Testis (tissue), 2 donors: ENCODE measurements at regions not wholly inside any gene's neighbourhood (a gene's known extent, or its start where the extent isn't known, plus 50 kb on each side); places are given as distances from the start of the nearest gene placed in this dataset.

Experiments used
- DNase-seq: peaks from one replicate; pipeline ENCODE4 v3.0.0-alpha.2; 2019
- H3K27ac ChIP-seq, 2 donors: fragments of 200-600 bp; sonication (generic); one replicate each; pipeline ENCODE4 v1.5.1; 2019
- H3K27me3 ChIP-seq: fragments of 200-600 bp; sonication (generic); one replicate; pipeline ENCODE4 v1.5.1; 2019
- H3K36me3 ChIP-seq: fragments of 200-600 bp; sonication (generic); one replicate; pipeline ENCODE4 v1.5.1; 2017; ENCODE audit warnings: low read depth; ENCODE audit errors: missing control alignments
- H3K4me1 ChIP-seq: fragments of 200-600 bp; sonication (generic); one replicate; pipeline ENCODE4 v1.5.1; 2019
- H3K4me3 ChIP-seq, 2 donors: fragments of 200-600 bp; sonication (generic); one replicate each; pipeline ENCODE4 v1.5.1; 2017 to 2019
- H3K9me3 ChIP-seq: fragments of 200-600 bp; sonication (generic); one replicate; pipeline ENCODE4 v1.5.1; 2017
- POLR2A ChIP-seq: fragments of 450-650 bp; IDR thresholded peaks from one replicate; pipeline ENCODE4 v1.6.1; 2017; ENCODE audit warnings: antibody characterized with exemption, mild to moderate bottlenecking, moderate library complexity
- WGBS, 2 donors: methylation state at CpG; one replicate each; pipeline ENCODE4 v1.1.5; 2018; 5-methylcytosine and 5-hydroxymethylcytosine counted together
- intact Hi-C: fragments of 100-400 bp; cut with DNase I; formaldehyde crosslinking; loops from one replicate; pipeline ENCODE4 v1.15.1; 2023; ENCODE audit warnings: low total_unique reads
- TF ChIP-seq, protein P1 (sequence below), 3 experiments: fragments of 450-650 bp in 2 of 3; fragments of 200-600 bp in 1 of 3; sonication (generic) in 1 of 3; IDR thresholded peaks; one replicate each; pipeline ENCODE4 v1.5.1; 2016 to 2019; ENCODE audit warnings: antibody characterized with exemption in 3 of 3, mild to moderate bottlenecking in 2 of 3, moderate library complexity in 1 of 3

DNA sequence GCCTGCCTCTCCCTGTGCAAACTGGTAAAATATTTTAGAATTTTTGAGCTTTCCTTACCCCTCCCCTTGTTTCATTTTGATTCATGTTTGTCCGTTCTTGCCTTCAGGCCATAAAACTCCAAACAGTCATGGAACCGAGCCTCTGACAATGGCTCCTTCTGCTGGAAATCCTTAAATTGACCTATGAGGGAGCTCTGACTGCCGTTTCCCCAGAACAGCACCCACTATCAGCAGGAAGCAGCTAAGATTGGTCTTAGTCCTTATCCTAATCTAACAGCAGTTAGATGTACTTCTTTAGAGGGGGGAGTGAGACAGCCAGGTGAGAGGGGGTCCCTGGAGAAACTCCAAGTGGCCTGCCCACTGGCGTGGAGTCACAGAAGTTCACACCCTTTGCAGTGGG is 106.7 kb downstream of the FAM174A start:
- no peak overlapping the region for H3K4me3 ChIP-seq
- intact Hi-C loops = no loop called here
- 64 to 73% methylated on average over 4 of the region's 4 CpGs for WGBS, 2 donors

DNA sequence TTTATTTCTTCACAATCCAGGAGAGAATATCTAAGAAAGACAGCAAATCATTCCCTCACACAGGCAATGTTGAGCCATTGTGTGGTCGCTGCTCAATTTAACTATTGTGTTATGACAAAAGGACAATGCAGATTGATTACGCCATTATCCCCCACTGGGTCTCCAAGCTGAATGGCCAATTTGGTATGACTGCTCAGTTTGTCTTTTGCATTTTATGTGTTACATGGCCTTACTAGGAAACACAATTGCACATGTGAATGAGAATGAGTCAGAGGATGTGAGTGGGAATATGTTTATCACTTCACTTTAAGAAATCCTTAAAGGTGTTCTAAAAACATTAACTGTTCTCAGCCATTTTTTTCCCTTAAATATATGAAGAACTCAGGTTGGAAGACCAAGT is 108.3 kb downstream of the FAM174A start:
- no peak overlapping the region for H3K4me3 ChIP-seq
- no peaks in the 10 kb centered on the region for H3K27me3 ChIP-seq
- intact Hi-C loops = no loop called here
- 89 to 93% methylated on average over 2 of the region's 2 CpGs for WGBS, 2 donors
- H3K9me3 ChIP-seq = no peaks in the 10 kb centered on the region
- DNase-seq = no peak
- no peaks in the 10 kb centered on the region for H3K36me3 ChIP-seq
- TF ChIP-seq, protein P1, sequence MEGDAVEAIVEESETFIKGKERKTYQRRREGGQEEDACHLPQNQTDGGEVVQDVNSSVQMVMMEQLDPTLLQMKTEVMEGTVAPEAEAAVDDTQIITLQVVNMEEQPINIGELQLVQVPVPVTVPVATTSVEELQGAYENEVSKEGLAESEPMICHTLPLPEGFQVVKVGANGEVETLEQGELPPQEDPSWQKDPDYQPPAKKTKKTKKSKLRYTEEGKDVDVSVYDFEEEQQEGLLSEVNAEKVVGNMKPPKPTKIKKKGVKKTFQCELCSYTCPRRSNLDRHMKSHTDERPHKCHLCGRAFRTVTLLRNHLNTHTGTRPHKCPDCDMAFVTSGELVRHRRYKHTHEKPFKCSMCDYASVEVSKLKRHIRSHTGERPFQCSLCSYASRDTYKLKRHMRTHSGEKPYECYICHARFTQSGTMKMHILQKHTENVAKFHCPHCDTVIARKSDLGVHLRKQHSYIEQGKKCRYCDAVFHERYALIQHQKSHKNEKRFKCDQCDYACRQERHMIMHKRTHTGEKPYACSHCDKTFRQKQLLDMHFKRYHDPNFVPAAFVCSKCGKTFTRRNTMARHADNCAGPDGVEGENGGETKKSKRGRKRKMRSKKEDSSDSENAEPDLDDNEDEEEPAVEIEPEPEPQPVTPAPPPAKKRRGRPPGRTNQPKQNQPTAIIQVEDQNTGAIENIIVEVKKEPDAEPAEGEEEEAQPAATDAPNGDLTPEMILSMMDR (IDR thresholded peaks at IDR 0.05) = no peak
- TF ChIP-seq POLR2A = no peak
- H3K4me1 ChIP-seq = no peaks in the 10 kb centered on the region
- no peak overlapping the region for H3K27ac ChIP-seq

More for the DNA sequence above, 106.7 kb downstream of the FAM174A start:
- DNase-seq = no peak
- Histone ChIP-seq H3K27me3 (no peaks in the 10 kb centered on the region), H3K4me1 (no peaks in the 10 kb centered on the region), H3K27ac (no peak overlapping the region), H3K36me3 (no peaks in the 10 kb centered on the region), H3K9me3 (no peaks in the 10 kb centered on the region)
- TF ChIP-seq POLR2A = no peak
- TF ChIP-seq, protein P1 (IDR thresholded peaks at IDR 0.05) = no peak

DNA sequence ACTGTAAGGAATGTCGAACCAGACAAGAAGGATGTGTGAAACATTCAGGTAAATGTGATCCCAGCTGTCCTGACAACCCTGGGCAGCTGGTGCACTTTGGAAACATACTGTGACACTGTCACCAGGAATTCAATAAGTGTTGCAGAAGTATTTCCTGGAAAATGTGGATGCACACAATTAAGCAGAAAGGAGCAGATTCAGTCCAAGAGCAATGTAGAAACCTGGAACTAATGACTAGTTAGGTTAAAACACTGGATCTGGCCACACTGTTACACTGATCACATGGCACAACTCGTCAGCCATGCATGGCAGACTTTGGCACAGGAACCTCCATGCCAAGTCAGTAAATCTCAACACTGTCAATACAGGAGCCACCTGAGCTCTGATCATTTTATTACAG is 109.0 kb downstream of the FAM174A start:
- WGBS, 2 donors = 81 to 88% methylated on average over 2 of the region's 2 CpGs
- Histone ChIP-seq H3K4me3 (no peak overlapping the region), H3K27me3 (no peaks in the 10 kb centered on the region), H3K9me3 (no peaks in the 10 kb centered on the region), H3K36me3 (no peaks in the 10 kb centered on the region), H3K4me1 (no peaks in the 10 kb centered on the region), H3K27ac (no peak overlapping the region)
- TF ChIP-seq POLR2A = no peak
- TF ChIP-seq, protein P1 (IDR thresholded peaks at IDR 0.05) = no peak
- no peak for DNase-seq
- intact Hi-C loops = no loop called here

DNA sequence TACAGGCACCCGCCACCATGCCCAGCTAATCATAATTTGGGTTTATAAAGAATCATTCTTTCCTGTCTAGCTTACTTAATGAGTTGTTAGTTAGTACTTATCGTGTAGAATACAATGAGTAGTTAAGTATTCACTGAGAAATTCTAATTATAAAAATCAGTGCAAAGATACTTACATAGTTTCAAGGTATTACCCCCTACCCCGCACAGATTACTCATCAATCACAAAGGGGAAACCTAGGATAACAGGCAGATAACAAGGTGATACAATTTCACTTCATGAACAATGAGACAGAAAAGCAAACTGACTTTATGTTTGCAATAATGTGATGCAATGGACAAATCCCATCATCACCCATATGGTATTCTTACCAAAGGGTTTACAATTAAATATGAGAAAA is 109.6 kb downstream of the FAM174A start:
- no peak for TF ChIP-seq POLR2A
- TF ChIP-seq, protein P1 (IDR thresholded peaks at IDR 0.05) = no peak
- no peak overlapping the region for H3K27ac ChIP-seq
- WGBS, 2 donors = 61 to 84% methylated on average over 3 of the region's 3 CpGs

DNA sequence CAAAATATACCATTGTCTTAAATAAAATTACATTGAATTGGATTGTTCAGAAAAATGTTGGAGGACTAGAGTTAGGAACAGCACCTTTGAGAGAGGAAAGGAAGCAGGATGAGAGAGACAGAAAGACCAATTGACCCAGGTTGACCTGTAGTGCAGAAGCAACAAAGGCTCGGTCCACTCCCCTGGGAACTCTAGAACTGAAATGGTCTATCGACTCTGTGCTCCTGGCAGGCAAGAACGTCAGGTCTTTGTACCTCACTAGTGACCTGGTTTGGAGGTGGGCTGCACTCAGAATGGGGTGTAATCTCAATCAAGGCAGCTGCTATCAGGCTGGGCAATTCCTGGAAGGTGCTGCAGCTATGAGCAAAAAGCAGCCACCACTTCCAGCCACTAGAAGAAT is 110.8 kb downstream of the FAM174A start:
- TF ChIP-seq, protein P1 (IDR thresholded peaks at IDR 0.05) = no peak
- no peak for TF ChIP-seq POLR2A
- no peak overlapping the region for H3K27ac ChIP-seq
- H3K27me3 ChIP-seq = no peaks in the 10 kb centered on the region
- H3K4me1 ChIP-seq = no peaks in the 10 kb centered on the region
- no peaks in the 10 kb centered on the region for H3K36me3 ChIP-seq
- WGBS, 2 donors = 58 to 81% methylated on average over 3 of the region's 3 CpGs
- no peak for DNase-seq
- H3K9me3 ChIP-seq = no peaks in the 10 kb centered on the region
- no peak overlapping the region for H3K4me3 ChIP-seq
- intact Hi-C loops = no loop called here

More for the DNA sequence above, 109.6 kb downstream of the FAM174A start:
- Histone ChIP-seq H3K27me3 (no peaks in the 10 kb centered on the region), H3K4me1 (no peaks in the 10 kb centered on the region), H3K9me3 (no peaks in the 10 kb centered on the region), H3K36me3 (no peaks in the 10 kb centered on the region), H3K4me3 (no peak overlapping the region)
- intact Hi-C loops = no loop called here
- no peak for DNase-seq
